ENCODE measurements at regions not wholly inside any gene's neighbourhood (a gene's known extent, or its start where the extent isn't known, plus 50 kb on each side); places are given as distances from the start of the nearest gene placed in this dataset.

DNA sequence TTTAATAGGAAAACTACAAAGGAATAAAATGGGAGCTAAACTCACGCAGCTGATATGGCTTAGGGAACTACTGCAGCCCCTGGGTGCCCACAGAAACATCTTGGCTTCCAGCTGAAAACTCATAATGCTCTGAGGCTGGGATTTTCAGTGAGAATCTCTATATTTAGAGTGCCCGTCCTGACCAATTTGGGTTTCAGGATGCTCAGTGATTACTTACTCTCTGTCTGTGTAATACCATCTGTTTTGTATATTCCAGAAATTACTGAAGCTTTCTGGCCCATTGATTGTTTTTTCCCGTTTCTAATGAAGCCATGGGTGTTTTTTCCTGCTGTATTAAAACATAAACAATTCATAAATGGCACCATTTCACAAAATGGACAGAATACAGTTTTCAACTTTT, 50.6 kb upstream of the ZNF385D start:
- DNase-seq: no peak

DNA sequence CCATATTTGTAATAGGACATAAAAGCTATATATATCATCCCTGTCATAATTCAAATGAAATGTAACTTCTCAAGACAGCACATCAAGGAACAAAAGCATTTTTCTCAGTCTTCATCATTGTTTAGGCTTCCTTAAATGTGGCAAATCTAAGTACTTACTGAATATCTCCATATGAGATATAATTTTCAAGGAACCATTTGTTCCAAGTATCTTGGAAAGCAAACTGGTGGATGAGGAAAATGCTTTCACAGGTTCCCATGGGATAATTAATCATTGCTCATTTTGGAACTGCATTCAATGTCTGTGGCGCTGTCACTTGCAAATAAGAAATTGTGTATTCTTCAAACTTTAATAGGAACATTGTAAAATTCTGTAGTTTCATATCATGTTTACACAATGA, 52.6 kb upstream of the ZNF385D start:
- no peak for DNase-seq

DNA sequence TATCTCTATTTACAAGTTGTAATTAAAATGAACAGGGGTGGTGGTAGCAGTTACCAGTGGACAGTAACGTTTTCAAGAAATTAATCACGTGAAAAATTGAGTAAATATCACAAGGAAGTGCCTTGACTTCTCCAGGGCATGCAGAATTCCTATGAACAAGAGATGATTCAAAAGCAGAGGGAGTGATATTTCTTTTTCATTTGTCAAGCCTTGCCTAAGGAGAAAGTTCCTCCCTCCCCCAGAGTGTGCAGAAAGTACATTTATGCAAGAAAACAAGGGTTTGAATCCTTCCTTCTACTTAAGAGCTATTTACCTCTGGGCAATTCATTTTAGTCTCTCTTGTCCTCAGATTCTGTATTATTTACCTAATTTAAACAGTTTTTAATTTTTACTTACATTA, 53.3 kb upstream of the ZNF385D start:
- DNase-seq: no peak

DNA sequence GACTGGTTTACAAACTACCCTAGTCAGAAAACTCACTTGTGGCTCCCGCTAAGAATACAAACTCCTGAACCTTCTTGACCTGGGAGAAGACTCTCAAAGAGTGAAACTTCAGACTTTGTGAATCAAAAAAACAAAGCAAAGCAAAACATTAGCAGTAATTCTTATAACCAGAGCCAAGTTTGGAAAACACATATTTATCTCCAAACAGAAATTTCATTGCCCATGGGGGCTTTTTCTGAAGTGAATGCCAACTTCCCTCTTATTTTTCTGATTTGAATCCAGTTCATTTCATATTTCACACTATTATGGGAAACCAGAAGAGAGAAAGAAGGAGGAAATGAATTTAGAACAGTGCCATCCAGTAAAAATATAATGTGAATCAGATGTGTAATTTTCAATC, 55.7 kb upstream of the ZNF385D start:
- DNase-seq: no peak

- DNase-seq: no peak
These were observed 74.7 kb upstream of the ZNF385D start for GRCh38 chr3:21825684-21826083.

GRCh38 chr3:21826416-21826815, 75.4 kb upstream of the ZNF385D start:
- no peak for DNase-seq

DNA sequence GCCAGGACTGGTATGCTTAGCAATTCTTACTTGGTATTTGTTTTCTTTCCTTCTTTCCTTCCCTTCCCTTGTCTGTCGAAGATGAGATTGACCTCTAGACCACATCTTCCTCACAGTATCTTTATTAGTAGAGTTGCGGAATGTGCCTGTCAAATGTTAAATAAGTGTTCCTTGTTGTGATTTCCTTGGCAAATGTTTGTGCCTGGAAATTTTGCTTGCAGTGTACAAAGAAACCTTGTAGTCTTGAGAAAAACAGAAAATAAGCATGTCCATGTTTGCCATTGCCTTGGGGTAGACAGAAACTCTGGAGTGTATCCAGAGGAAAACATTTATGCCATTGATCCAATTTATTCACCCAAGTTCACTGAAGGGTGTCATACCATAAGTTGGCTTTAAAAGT, 79.5 kb upstream of the ZNF385D start:
- DNase-seq: no peak

- DNase-seq: no peak
These were observed 84.3 kb upstream of the ZNF385D start for GRCh38 chr3:21835264-21835663.

- no peak for DNase-seq
These were observed 85.2 kb upstream of the ZNF385D start for GRCh38 chr3:21836227-21836626.

GRCh38 chr3:21839176-21839575, 88.2 kb upstream of the ZNF385D start:
- no peak for DNase-seq

GRCh38 chr3:21839592-21839991, 88.6 kb upstream of the ZNF385D start:
- DNase-seq: no peak

GRCh38 chr3:21847005-21847404, 96.0 kb upstream of the ZNF385D start:
- DNase-seq: no peak

DNA sequence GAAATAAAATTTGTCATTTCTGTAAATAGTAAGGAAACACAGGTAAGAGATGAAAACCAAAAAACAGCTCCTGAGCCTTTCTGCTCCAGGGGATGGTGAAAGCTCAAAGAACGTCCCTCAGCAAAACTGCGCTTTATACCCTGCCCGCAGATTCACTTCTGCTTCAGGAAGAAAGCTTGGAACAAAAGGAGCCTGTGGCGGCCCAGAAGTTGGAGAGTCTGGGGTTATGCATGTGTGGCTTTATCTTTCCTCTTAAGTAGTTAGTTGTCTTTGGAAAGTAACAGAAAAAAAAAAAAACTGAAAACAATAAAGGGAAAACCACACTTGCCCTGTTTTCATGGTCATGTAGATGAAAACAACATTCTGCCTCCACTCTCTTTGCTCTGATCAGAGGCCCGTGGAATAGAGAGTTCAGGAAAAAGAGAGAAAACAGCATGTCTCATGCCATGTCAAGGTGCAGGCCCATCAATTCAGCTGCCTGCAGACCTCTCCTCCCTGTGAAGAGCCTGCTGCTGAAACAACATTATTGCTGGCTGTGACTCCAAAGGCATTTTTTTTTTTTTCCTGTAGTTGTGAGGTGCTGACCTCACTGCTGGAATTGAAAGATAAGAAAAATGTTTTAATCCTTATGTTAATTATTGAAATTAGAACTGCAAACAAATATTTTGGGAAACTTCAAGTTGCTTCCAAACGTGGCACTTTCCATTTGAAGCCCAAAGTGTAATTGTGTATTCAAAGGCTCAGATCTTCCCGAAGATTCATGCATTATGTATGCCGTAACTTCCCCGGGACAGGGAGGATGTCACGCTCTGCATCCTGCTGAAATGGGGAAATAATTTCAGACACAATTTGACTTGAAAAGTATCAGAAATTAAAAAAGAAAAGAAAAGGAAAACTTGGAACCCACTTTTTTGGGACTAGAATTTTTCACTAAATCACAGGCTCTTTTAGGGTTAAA, 108.4 kb upstream of the ZNF385D start:
- no peak for DNase-seq

DNA sequence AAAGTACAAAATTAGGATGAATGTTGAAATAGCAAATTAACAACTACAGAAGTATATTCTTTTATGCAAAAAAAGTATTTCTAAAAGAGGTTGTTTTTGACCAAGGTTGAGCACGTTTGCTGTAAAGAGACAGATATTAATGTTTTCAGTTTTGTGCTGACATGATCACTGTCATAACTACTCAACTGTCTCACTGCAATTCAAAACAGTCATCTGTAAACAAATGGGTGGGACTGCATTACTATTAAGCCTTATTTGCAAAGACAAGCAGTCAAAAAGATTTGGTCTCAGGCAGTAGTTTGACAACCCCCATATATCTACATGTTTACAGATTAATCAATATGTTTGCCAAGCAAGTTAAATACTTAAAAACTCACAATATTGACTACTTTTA, 109.1 kb upstream of the ZNF385D start:
- DNase-seq: no peak

DNA sequence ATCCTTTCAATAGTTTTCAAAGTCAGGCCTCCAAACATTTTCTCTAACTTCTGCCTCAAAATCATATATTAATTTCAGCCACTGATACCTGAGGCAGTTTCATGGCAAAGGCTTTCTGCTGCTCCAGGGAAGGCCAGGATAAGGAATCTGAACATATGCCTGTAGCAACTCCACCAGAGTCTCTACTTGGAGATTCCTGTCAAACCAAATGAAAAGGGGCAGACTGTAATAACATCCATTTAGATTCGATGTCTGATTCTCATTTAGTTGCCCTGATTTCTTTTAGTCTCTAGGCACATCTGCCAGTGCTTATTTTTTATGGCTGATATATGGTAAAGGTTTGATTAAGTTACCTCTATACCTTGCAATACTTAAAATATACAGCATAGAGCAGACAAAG, 109.6 kb upstream of the ZNF385D start:
- DNase-seq: no peak

DNA sequence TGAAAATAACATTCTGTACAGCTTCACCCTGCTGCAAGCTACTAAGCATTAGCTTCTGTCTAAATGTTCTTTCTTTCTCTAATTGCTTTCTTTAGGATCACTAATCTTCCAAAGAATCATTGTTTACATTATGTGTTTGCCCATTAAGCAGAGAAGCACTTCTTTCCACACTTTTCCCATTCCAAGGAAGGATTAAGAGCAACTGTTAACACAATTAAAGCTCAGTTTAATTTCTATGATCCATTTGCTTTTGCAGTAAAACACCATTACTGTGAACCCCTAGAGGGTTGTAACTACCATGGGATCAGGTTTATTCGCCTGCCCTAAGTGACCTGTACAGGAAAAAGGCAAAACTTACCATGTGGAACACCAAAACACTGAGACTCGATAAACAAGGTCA, 125.8 kb upstream of the ZNF385D start:
- DNase-seq: no peak

DNA sequence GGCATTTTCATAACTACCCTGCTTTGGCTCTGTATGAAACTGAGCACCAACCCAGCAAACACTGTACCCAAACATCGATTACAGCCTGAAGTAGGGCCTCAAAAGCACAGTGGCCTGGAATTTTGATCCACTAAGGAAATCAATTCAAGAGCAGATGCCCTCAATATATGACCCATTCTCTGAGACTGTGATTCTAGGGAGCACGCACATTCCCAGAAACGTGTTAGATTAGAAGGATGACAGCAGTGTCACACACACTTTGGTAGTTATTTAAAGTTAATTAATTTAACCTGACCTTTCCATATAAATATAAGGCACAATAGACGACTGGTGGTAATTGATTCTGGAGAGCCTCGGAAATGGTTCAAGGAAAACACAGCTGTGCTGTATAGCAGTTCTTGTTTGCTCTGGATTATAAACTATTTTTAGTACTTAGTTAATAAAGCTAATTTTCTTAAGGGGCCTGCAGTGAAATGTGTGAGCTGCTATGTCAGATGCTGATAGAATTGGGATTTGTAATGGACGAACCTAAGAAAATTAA, 126.3 kb upstream of the ZNF385D start:
- no peak for DNase-seq

DNA sequence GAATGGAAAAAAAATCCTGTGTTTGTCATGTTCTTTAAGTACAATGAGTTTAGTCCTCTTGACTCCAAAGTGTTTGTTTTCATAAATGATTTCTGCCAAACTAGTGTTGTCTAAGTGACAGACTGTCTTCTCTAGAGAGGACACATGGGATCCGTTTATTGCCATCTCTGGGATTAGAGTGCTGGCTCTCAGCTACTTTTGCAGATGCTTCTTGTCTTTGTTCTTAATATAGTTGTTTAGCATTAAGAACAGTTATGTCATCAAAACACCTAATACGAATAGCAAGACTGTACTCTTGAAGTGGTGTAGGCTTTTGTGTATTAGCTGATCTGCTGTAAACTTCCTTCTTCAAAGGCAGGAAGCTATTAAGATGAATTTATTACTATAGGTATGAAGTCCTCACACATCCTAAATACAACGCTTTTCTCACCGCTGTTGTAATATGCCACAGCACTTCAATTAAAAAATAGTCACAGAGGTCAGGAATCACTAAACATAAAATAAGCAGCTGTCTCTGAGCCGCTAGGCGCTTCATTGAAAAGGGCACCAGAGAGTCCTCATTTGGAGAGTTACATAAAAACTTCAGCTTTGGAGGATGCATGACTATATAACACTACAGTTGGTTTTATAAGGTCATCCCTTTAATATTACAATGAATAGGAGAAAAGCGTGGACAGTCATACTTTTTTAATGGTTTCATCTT, 128.3 kb upstream of the ZNF385D start:
- no peak for DNase-seq

GRCh38 chr3:21888656-21889055, 137.6 kb upstream of the ZNF385D start:
- no peak for DNase-seq

GRCh38 chr3:21889166-21889565, 138.2 kb upstream of the ZNF385D start:
- no peak for DNase-seq

- DNase-seq: no peak
These were observed 141.1 kb upstream of the ZNF385D start for GRCh38 chr3:21892104-21892503.

DNA sequence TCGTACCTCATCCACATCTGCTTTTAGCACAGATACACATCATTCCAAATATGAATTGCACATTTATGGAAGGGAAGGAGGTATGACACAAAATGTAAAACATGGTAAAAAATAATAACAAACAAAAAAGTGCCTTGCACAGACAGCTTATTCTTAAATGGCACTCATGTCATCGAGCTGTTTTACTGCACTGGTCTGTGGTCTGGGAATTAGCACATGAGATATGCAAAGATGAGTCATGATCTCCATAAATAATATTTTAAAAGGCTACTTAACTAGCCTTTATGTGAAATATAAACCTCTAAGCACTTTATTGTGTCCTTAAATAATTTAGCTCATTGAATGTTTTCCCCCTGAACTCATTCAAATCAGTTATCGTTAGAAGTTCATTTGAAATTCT, 142.2 kb upstream of the ZNF385D start:
- no peak for DNase-seq

DNA sequence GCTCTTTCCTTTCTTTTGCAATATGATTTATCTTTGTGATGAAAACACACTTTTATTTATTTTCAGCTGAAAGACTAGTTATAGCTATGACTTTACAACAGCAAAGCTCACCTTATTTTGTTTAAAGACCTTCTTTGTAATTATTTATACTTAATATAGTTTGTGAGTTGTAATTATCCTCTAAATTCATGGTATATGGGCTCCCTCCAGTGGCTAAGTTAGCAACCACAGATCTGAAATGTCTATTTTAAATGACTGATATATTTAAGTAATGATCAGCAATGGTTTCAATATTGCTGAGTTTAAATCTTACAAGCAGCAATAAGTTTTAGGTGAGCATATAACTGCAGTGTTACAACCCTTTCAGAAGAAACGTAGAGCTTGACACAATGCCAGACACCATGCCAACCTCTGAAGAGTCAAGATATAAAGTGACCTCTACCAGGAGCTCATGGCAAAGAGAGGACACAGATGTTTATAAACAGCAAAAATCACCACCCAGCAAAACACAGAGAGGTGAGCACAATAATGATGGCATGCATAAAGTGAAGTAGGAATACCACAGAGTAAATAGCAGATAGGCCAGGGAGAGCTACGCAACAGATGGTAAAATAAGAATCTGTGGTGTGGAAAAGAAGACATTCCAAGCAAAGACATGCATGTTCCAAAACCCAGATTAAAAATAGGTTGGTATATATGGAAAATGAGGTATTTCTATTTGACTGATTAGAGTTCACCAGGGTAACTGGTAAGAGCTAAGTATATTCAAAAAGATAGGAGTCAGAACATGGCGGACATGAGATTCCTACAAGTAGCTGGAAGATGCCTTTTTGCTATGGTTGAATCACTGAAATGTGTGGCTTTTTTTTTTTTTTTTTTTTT, 143.7 kb upstream of the ZNF385D start:
- DNase-seq: no peak

All from NCI-H1436 treated with DMSO at 0.1 percent for 48 hours (cell line).